HepG2 (cell line): ENCODE measurements at regions not wholly inside any gene's neighbourhood (a gene's known extent, or its start where the extent isn't known, plus 50 kb on each side); places are given as distances from the start of the nearest gene placed in this dataset.

Experiments used
- ATAC-seq: fragments of 200-7000 bp; cut with Tn5 transposase; 3 replicates; pipeline ENCODE4 v1.9.1; 2020; ENCODE audit warnings: mild to moderate bottlenecking, moderate library complexity
- BruUV-seq: library from RNA; stranded (reverse); fragments of 400-500 nt; replicated peaks from 2 replicates; lab custom pipeline; 2021; lab: Mats Ljungman, UMichigan
- CTCF ChIA-PET: fragments of 300-600 bp; formaldehyde crosslinking; extraction: SDS; loops from one replicate; lab custom pipeline; 2021; ENCODE audit warnings: low total read pairs, inconsistent platforms, low intra/inter-chr PET ratio; lab: Yijun Ruan, JAX
- POLR2A ChIA-PET: fragments of 350-600 bp; sonication (Branson Sonifier 250); formaldehyde crosslinking; loops from one replicate; lab custom pipeline; 2020; ENCODE audit warnings: antibody characterized with exemption, inconsistent platforms; lab: Yijun Ruan, JAX
- DNase-seq: peaks from one replicate; pipeline ENCODE4 v3.0.0-alpha.2; 2015; ENCODE audit warnings: low spot score
- FAIRE-seq: peaks from 3 replicates; lab custom pipeline; 2011; peaks lifted over from hg19 to GRCh38; lab: Jason Lieb, UNC
- H2AFZ ChIP-seq: one replicate; pipeline ENCODE4 v1.6.1; 2011; ENCODE audit warnings: low read length, inconsistent platforms
- H3K27ac ChIP-seq: fragments of 300-600 bp; 3 replicates; pipeline ENCODE4 v1.8.0; 2011; ENCODE audit warnings: mixed run types, mild to moderate bottlenecking, mixed read lengths, low read length, inconsistent platforms; ENCODE audit not compliant: insufficient read depth; ENCODE audit errors: extremely low read length
- H3K27me3 ChIP-seq, 2 experiments: fragments of 200-600 bp in 1 of 2; 2 replicates in 1 of 2; 3 replicates in 1 of 2; pipeline versions ENCODE4 v1.6.0 to v1.8.0; 2011; ENCODE audit warnings: low read length in 2 of 2, mild to moderate bottlenecking in 2 of 2, moderate library complexity in 2 of 2, inconsistent platforms in 1 of 2; ENCODE audit not compliant: insufficient read depth in 2 of 2, control insufficient read depth in 1 of 2
- H3K36me3 ChIP-seq, 2 experiments: fragments of 200-600 bp in 1 of 2; replicated peaks in 1 of 2; 2 replicates in 1 of 2; 3 replicates in 1 of 2; pipeline versions ENCODE4 v1.5.1 to v1.8.0; 2011; ENCODE audit warnings: low read length in 2 of 2, inconsistent platforms in 1 of 2; ENCODE audit not compliant: insufficient read depth in 2 of 2, control insufficient read depth in 1 of 2
- H3K4me1 ChIP-seq: 2 replicates; pipeline ENCODE4 v1.5.1; 2012; ENCODE audit warnings: low read length, inconsistent platforms; ENCODE audit not compliant: insufficient read depth
- H3K4me2 ChIP-seq: 2 replicates; pipeline ENCODE4 v1.6.0; 2011; ENCODE audit warnings: low read depth, low read length, inconsistent platforms
- H3K4me3 ChIP-seq, 3 experiments: fragments of 200-600 bp in 1 of 3; sonication (generic), shearing (Covaris generic) in 1 of 3; replicated peaks in 1 of 3; 2 replicates each; pipeline ENCODE4 v1.5.1; 2011 to 2016; ENCODE audit warnings: low read length in 3 of 3, inconsistent platforms in 2 of 3, low read depth in 2 of 3, mild to moderate bottlenecking in 2 of 3, control low read depth in 1 of 3, mixed read lengths in 1 of 3; ENCODE audit not compliant: insufficient read depth in 1 of 3
- H3K79me2 ChIP-seq: one replicate; pipeline ENCODE4 v1.6.1; 2011; ENCODE audit warnings: low read length, inconsistent platforms; ENCODE audit not compliant: insufficient read depth
- H3K9ac ChIP-seq: 2 replicates; pipeline ENCODE4 v1.6.0; 2011; ENCODE audit warnings: mild to moderate bottlenecking, low read depth, low read length, inconsistent platforms; ENCODE audit not compliant: insufficient read depth
- H3K9me3 ChIP-seq: 2 replicates; pipeline ENCODE4 v1.5.1; 2012; ENCODE audit warnings: mild to moderate bottlenecking, low read length
- H4K20me1 ChIP-seq: 2 replicates; pipeline ENCODE4 v1.6.0; 2011; ENCODE audit warnings: inconsistent platforms, mild to moderate bottlenecking, low read length, moderate library complexity; ENCODE audit not compliant: insufficient read depth
- FOSL2 ChIP-seq: sonication (generic); formaldehyde crosslinking; IDR thresholded peaks from 2 replicates; pipeline ENCODE4 v1.4.0; 2020; ENCODE audit warnings: missing genetic modification reagents
- FOXJ3 ChIP-seq: sonication (generic); formaldehyde crosslinking; IDR thresholded peaks from 2 replicates; pipeline ENCODE4 v1.4.0; 2020; ENCODE audit warnings: missing genetic modification reagents, mild to moderate bottlenecking, borderline replicate concordance
- HDAC1 ChIP-seq: sonication (generic); formaldehyde crosslinking; IDR thresholded peaks from 2 replicates; pipeline ENCODE4 v1.5.1; 2020; ENCODE audit warnings: mild to moderate bottlenecking, missing genetic modification reagents
- HOXD1 ChIP-seq: sonication (generic); formaldehyde crosslinking; IDR thresholded peaks from 2 replicates; pipeline ENCODE4 v1.5.0; 2020; ENCODE audit warnings: missing genetic modification reagents
- MED1 ChIP-seq: sonication (generic); formaldehyde crosslinking; IDR thresholded peaks from 2 replicates; pipeline ENCODE4 v1.4.0; 2020; ENCODE audit warnings: missing genetic modification reagents
- ONECUT2 ChIP-seq: sonication (generic); formaldehyde crosslinking; IDR thresholded peaks from 2 replicates; pipeline ENCODE4 v1.4.0; 2020; ENCODE audit warnings: missing genetic modification reagents
- PBX3 ChIP-seq: sonication (generic); formaldehyde crosslinking; IDR thresholded peaks from 2 replicates; pipeline ENCODE4 v1.8.1; 2023; ENCODE audit warnings: missing genetic modification reagents, inconsistent platforms, borderline replicate concordance
- POGZ ChIP-seq: sonication (generic); formaldehyde crosslinking; IDR thresholded peaks from 2 replicates; pipeline ENCODE4 v1.4.0; 2020; ENCODE audit warnings: mild to moderate bottlenecking, missing genetic modification reagents
- PTBP1 ChIP-seq: fragments of 200-400 bp; formaldehyde crosslinking; IDR thresholded peaks from 2 replicates; pipeline ENCODE4 v1.6.1; 2018; ENCODE audit warnings: low read length, low read depth; ENCODE audit not compliant: poor library complexity, severe bottlenecking
- SAFB2 ChIP-seq: sonication (generic); formaldehyde crosslinking; IDR thresholded peaks from 2 replicates; pipeline ENCODE4 v1.5.1; 2020; ENCODE audit warnings: missing genetic modification reagents, low read depth, mild to moderate bottlenecking, borderline replicate concordance
- SCMH1 ChIP-seq: sonication (generic); formaldehyde crosslinking; IDR thresholded peaks from 2 replicates; pipeline ENCODE4 v1.9.0; 2021; ENCODE audit warnings: missing genetic modification reagents, mild to moderate bottlenecking, borderline replicate concordance
- ZNF235 ChIP-seq: sonication (generic); formaldehyde crosslinking; IDR thresholded peaks from 2 replicates; pipeline ENCODE4 v1.8.1; 2023; ENCODE audit warnings: mild to moderate bottlenecking, missing genetic modification reagents, borderline replicate concordance
- ZNF335 ChIP-seq: sonication (generic); formaldehyde crosslinking; IDR thresholded peaks from 2 replicates; pipeline ENCODE4 v1.4.0; 2020; ENCODE audit warnings: missing genetic modification reagents
- ZNF343 ChIP-seq: sonication (generic); formaldehyde crosslinking; IDR thresholded peaks from 2 replicates; pipeline ENCODE4 v1.4.0; 2020; ENCODE audit warnings: mild to moderate bottlenecking, missing genetic modification reagents
- ZNF383 ChIP-seq: sonication (generic); formaldehyde crosslinking; IDR thresholded peaks from 2 replicates; pipeline ENCODE4 v1.4.0; 2020; ENCODE audit warnings: missing genetic modification reagents, mild to moderate bottlenecking, borderline replicate concordance
- in situ Hi-C: cut with HindIII; loops from 2 replicates; pipeline ENCODE4 v1.10.0; 2017; ENCODE audit warnings: low pct_unique_long_range_greater_than_20kb; ENCODE audit not compliant: extremely low pct_ligation_motif_present
- intact Hi-C: fragments of 100-400 bp; cut with micrococcal nuclease; formaldehyde crosslinking; loops from one replicate; pipeline ENCODE4 v1.10.0; 2022; ENCODE audit not compliant: unreplicated experiment

DNA sequence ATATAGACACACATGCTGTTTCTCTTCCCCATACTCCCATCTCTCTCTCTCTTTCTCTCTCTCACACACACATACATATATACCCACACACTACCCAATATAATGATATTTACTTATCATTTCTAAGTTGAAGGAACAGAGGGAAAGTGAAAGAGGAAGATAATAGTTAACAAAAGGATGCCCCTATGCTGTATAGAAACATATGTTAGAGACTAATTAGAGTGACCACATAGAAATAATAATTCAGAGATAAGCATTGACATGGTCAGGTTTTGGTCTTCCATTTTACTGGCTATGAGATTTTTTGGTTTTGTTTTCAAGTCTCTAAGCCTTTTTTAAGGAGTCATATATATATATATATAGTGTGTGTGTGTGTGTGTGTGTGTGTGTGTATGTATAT lies 445.7 kb upstream of the CHORDC1 start:
- H3K79me2 ChIP-seq, result no peaks in the 10 kb centered on the region
- H3K9ac ChIP-seq, result no peak overlapping the region
- H3K27me3 ChIP-seq, result no peaks in the 10 kb centered on the region
- TF ChIP-seq PTBP1 (no peak), ZNF335 (CRISPR knock-in tag) (no peak), HOXD1 (CRISPR knock-in tag) (no peak), ZNF235 (CRISPR knock-in tag) (no peak), ZNF343 (no peak), MED1 (CRISPR knock-in tag) (no peak), ZNF383 (CRISPR knock-in tag) (no peak), ONECUT2 (CRISPR knock-in tag) (no peak), PBX3 (CRISPR knock-in tag) (no peak), SCMH1 (no peak), FOSL2 (no peak), POGZ (CRISPR knock-in tag) (no peak), HDAC1 (CRISPR knock-in tag) (no peak), FOXJ3 (CRISPR knock-in tag) (no peak), SAFB2 (CRISPR knock-in tag) (no peak)
- no peak overlapping the region for H3K27ac ChIP-seq
- DNase-seq, result no peak
- H3K4me2 ChIP-seq, result no peak overlapping the region
- no peaks in the 10 kb centered on the region for H4K20me1 ChIP-seq
- no peak for FAIRE-seq
- H3K9me3 ChIP-seq, result peaks cover 12% of the 10 kb centered on the region; the same call in 1 of the 2 replicates
- POLR2A ChIA-PET, result no interaction called here
- no peak overlapping the region for H2AFZ ChIP-seq
- no peak for ATAC-seq
- no peak overlapping the region for H3K4me3 ChIP-seq
- CTCF ChIA-PET, result no interaction called here
- no peaks in the 10 kb centered on the region for H3K36me3 ChIP-seq
- intact Hi-C loops, result no loop called here
- no peaks in the 10 kb centered on the region for H3K4me1 ChIP-seq
- BruUV-seq, result no TSS peak
- in situ Hi-C loops, result no loop called here
